HFFc6 (cell line): ENCODE measurements at regions not wholly inside any gene's neighbourhood (a gene's known extent, or its start where the extent isn't known, plus 50 kb on each side); places are given as distances from the start of the nearest gene placed in this dataset.
"Not testable (repeated sequence)": the region's sequence is repeated elsewhere in the genome, so short reads cannot be mapped to it uniquely, and the experiment has no call there.

Source experiments
- DNase-seq: peaks from one replicate; pipeline ENCODE4 v3.0.0-alpha.2; 2018
- H3K27ac Mint-ChIP-seq: 2 replicates; pipeline ENCODE4 v1.8.0; 2020; ENCODE audit warnings: mild to moderate bottlenecking, mixed read lengths
- H3K27me3 Mint-ChIP-seq: 2 replicates; pipeline ENCODE4 v1.8.0; 2021; ENCODE audit warnings: mild to moderate bottlenecking, moderate library complexity, mixed read lengths; ENCODE audit not compliant: insufficient read depth
- H3K36me3 Mint-ChIP-seq: 2 replicates; pipeline ENCODE4 v1.8.0; 2021; ENCODE audit warnings: low read depth, mixed read lengths
- H3K4me1 Mint-ChIP-seq: 2 replicates; pipeline ENCODE4 v1.8.0; 2020; ENCODE audit warnings: low read depth, mixed read lengths
- H3K4me3 Mint-ChIP-seq: 2 replicates; pipeline ENCODE4 v1.8.0; 2020; ENCODE audit warnings: mild to moderate bottlenecking, moderate library complexity, mixed read lengths
- H3K9me3 Mint-ChIP-seq: 2 replicates; pipeline ENCODE4 v1.8.0; 2020; ENCODE audit warnings: mild to moderate bottlenecking, mixed read lengths
- TF ChIP-seq, protein P1 (sequence below): fragments of 200-600 bp; sonication (generic); IDR thresholded peaks from 2 replicates; pipeline ENCODE4 v1.5.0; 2021; ENCODE audit warnings: antibody characterized with exemption, mild to moderate bottlenecking

DNA sequence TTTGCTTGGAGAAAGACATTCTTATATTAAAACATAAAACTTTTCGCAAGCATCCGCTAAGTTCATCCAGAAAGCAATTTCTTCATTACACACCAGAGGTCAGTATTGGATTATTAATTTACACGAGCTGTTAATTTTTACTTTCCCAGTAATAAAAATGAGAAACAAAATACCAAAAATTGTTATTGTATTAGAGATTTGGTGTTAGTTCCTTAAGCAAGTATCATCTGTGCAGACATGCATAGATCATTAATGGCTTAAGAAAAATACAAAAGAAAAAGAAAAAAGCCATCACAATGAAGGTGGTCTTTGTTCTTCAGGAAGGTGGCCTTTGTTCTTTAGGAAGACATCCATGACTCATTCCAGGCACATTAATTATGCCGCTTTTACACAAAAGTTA, 53.6 kb upstream of the HNMT start:
- Mint-ChIP-seq H3K9me3 (no peaks in the 10 kb centered on the region), H3K4me1 (no peaks in the 10 kb centered on the region), H3K27ac (no peak overlapping the region), H3K36me3 (no peaks in the 10 kb centered on the region), H3K27me3 (peaks cover 6% of the 10 kb centered on the region; the same call in 1 of the 2 replicates), H3K4me3 (no peak overlapping the region)
- DNase-seq: peak; percentile 17
- TF ChIP-seq, protein P1, sequence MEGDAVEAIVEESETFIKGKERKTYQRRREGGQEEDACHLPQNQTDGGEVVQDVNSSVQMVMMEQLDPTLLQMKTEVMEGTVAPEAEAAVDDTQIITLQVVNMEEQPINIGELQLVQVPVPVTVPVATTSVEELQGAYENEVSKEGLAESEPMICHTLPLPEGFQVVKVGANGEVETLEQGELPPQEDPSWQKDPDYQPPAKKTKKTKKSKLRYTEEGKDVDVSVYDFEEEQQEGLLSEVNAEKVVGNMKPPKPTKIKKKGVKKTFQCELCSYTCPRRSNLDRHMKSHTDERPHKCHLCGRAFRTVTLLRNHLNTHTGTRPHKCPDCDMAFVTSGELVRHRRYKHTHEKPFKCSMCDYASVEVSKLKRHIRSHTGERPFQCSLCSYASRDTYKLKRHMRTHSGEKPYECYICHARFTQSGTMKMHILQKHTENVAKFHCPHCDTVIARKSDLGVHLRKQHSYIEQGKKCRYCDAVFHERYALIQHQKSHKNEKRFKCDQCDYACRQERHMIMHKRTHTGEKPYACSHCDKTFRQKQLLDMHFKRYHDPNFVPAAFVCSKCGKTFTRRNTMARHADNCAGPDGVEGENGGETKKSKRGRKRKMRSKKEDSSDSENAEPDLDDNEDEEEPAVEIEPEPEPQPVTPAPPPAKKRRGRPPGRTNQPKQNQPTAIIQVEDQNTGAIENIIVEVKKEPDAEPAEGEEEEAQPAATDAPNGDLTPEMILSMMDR: peak; percentile 80

DNA sequence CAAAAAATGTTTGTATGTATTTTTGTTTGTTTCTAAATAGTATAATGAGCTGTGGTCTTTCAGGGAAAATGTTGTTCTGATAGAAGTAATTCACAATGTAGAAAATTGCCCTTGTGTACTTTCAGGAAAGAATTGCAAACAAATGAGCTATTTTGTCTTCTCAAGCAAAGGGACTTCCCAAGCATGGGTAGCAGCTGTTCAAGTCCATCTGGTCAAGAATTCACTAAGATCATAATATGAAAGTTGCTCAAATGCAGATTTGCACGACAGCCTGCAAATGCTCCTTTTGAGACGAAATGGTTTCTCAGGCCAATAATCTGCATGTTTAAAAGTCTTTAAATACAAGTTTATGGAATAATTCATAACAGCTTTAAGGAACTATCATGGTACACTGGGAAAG, 51.9 kb upstream of the HNMT start:
- Mint-ChIP-seq H3K27me3 (peaks cover 6% of the 10 kb centered on the region; the same call in 1 of the 2 replicates), H3K9me3 (no peaks in the 10 kb centered on the region), H3K4me3 (no peak overlapping the region), H3K4me1 (no peaks in the 10 kb centered on the region), H3K36me3 (no peaks in the 10 kb centered on the region), H3K27ac (no peak overlapping the region)
- TF ChIP-seq, protein P1: no peak
- no peak for DNase-seq

DNA sequence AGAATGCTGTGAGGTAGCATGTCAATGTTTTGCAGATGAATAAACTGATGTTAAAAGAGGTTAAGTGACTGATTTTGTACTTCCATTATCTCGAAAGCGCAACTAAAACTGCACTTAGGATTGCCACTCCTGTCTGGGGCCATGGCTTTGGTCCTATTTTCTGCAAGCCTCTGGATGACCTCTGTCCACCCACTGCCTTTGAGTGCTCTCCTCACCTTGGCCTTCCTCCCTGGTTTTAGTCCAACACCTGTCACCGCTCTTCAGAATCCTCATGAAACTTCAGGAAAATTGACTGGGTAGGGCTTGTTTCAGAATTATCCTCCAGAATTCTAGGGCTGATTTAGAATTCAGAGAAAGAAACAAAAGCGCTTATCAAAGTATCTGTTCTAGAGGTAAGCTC, 51.1 kb upstream of the HNMT start:
- no peaks in the 10 kb centered on the region for H3K4me1 Mint-ChIP-seq
- no peak for DNase-seq
- peaks cover 6% of the 10 kb centered on the region; the same call in 1 of the 2 replicates for H3K27me3 Mint-ChIP-seq
- no peaks in the 10 kb centered on the region for H3K9me3 Mint-ChIP-seq
- TF ChIP-seq, protein P1: no peak
- no peak overlapping the region for H3K27ac Mint-ChIP-seq
- H3K4me3 Mint-ChIP-seq: no peak overlapping the region
- H3K36me3 Mint-ChIP-seq: no peaks in the 10 kb centered on the region

DNA sequence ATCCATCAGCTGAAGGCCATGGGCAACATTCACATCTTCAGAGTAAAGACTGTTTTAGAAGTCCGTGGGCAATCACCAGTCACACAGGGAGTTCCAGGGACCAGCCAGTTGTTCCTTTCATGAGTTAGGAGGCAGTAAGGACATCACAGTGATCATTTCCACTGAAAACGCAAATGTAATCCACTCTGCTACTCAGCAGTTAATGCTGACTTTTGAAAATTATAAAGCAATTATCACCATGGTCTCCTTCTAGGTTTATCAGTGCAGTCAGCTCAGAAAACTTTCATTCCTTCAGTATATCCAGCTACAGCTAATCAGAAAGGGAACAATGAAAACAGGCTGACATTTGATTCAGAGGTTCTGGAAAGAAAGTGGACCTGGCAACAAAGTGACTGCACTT, 50.6 kb upstream of the HNMT start:
- H3K9me3 Mint-ChIP-seq, H3K4me3 Mint-ChIP-seq, H3K36me3 Mint-ChIP-seq, H3K4me1 Mint-ChIP-seq, H3K27me3 Mint-ChIP-seq, DNase-seq, H3K27ac Mint-ChIP-seq: not testable (repeated sequence)
